GM12891 (cell line): ENCODE measurements at regions not wholly inside any gene's neighbourhood (a gene's known extent, or its start where the extent isn't known, plus 50 kb on each side); places are given as distances from the start of the nearest gene placed in this dataset.

Experiments
- DNase-seq: peaks from one replicate; pipeline ENCODE4 v3.0.0; 2011; ENCODE audit warnings: low spot score; ENCODE audit not compliant: insufficient read length
- FAIRE-seq: peaks from 2 replicates; lab custom pipeline; 2011; peaks lifted over from hg19 to GRCh38; lab: Jason Lieb, UNC
- PAX5 ChIP-seq: IDR thresholded peaks from 2 replicates; pipeline ENCODE4 v1.6.1; 2011; ENCODE audit warnings: low read length, moderate library complexity, mild to moderate bottlenecking; ENCODE audit not compliant: insufficient read depth, severe bottlenecking
- POLR2A ChIP-seq: IDR thresholded peaks from 2 replicates; pipeline ENCODE4 v1.6.1; 2011; ENCODE audit warnings: low read depth, low read length, control low read depth
- POLR2AphosphoS5 ChIP-seq: IDR thresholded peaks from 2 replicates; pipeline ENCODE4 v1.6.1; 2011; ENCODE audit warnings: low read depth, low read length, control low read depth
- POU2F2 ChIP-seq: IDR thresholded peaks from 2 replicates; pipeline ENCODE4 v1.6.1; 2011; ENCODE audit warnings: low read depth, mild to moderate bottlenecking, control low read depth, low read length, moderate library complexity
- SPI1 ChIP-seq: IDR thresholded peaks from 2 replicates; pipeline ENCODE4 v1.6.1; 2011; ENCODE audit warnings: low read depth, low read length, control low read depth
- TAF1 ChIP-seq: IDR thresholded peaks from 2 replicates; pipeline ENCODE4 v1.6.1; 2011; ENCODE audit warnings: low read depth, low read length, control low read depth

DNA sequence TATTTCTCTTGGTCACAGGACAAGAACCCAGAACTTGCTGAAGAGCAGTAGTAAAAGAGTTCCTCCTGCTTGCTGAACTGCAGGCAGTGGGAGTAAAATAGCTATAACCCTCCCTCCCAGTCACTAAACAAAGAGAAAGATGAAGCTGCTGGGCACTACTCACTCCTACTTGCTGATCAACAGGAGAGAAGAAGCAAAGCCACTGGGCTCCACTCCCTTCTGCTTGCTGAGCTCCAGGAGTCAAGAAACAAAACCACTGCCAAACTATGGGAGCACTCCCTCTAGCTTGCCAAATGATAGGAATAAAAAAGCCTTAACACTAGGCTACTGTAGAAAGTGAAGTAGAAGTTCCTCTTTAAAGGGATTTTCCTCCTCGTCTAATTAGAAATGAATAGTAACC is 155.3 kb downstream of the RASSF9 start:
- DNase-seq (no peak), FAIRE-seq (no peak)
- TF ChIP-seq TAF1 (no peak), POLR2A (no peak), POLR2AphosphoS5 (no peak), PAX5 (no peak), POU2F2 (no peak), SPI1 (no peak)

- TF ChIP-seq POLR2AphosphoS5 (no peak), TAF1 (no peak), PAX5 (no peak), POU2F2 (no peak), SPI1 (no peak), POLR2A (no peak)
- FAIRE-seq (no peak), DNase-seq (no peak)
Measured at GRCh38 chr12:85681333-85681732, 154.9 kb downstream of the RASSF9 start.

DNA sequence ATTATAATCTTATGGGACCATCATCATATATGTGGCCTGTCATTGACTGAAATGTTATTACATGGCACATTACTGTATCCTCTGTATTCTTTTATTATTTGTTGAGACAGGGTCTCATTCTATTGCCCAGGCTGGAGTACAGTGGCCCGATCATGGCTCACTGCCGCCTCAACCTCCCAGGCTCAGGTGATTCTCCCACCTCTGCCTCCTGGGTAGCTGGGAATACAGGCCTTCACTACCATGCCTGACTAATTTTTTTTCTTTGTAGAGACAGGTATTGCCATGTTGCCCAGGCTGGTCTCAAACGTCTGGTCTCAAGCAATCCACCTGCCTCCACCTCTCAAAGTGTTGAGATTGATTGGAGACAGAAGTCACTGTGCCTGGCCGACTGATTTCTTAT is 153.2 kb downstream of the RASSF9 start:
- DNase-seq (no peak), FAIRE-seq (no peak)
- no peak for TF ChIP-seq POLR2AphosphoS5
- TF ChIP-seq SPI1: no peak
- no peak for TF ChIP-seq TAF1
- no peak for TF ChIP-seq POLR2A
- no peak for TF ChIP-seq POU2F2

DNA sequence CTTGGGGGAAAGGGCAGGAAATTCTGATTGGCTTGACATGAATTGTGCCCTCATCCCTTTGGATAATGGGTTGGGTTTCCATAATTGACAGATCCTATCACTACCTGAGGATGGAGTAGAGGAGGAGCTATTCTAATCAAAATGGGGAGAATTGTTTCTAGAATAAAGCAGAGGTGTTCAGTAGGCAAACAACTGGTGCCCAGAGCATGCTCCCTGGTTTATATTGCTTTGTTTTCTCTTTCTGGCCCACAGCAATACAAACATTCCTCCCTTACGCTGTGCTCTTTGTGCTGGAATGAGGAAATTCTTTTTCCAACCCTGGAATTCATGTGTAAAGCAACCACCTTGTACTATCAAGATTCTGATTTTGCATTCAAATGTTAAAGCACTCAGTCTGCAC is 147.4 kb downstream of the RASSF9 start:
- TF ChIP-seq POLR2A (no peak), POU2F2 (no peak), SPI1 (no peak), TAF1 (no peak), POLR2AphosphoS5 (no peak), PAX5 (no peak)
- no peak for FAIRE-seq

DNA sequence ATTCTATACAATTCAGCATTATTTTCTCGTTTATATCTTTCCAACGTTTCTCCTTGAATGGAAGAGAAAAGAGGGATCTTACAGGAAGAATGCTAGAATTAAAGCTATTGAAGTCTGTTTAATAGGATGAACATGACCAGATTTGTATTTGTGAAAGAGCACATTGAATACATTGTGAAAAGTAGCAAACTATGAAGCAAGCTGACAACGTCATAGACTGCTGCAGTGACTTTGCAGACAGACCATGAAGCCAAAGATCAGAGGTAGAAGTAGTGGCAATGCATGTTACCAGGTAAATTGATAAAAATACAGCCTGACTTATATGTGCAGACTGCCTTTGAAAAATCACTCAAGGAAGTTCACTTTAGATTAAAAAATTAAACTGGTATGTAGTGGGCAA is 146.1 kb downstream of the RASSF9 start:
- TF ChIP-seq POLR2A (no peak), POU2F2 (no peak), TAF1 (no peak), POLR2AphosphoS5 (no peak), SPI1 (no peak), PAX5 (no peak)
- FAIRE-seq (no peak), DNase-seq (no peak)

More for the DNA sequence above, 147.4 kb downstream of the RASSF9 start:
- no peak for DNase-seq

- no peak for DNase-seq
- no peak for TF ChIP-seq POLR2A
- TF ChIP-seq POLR2AphosphoS5: no peak
- TF ChIP-seq SPI1: no peak
- TF ChIP-seq PAX5: no peak
- no peak for TF ChIP-seq POU2F2
- TF ChIP-seq TAF1: no peak
- no peak for FAIRE-seq
Measured at GRCh38 chr12:85693093-85693665, 143.0 kb downstream of the RASSF9 start.

DNA sequence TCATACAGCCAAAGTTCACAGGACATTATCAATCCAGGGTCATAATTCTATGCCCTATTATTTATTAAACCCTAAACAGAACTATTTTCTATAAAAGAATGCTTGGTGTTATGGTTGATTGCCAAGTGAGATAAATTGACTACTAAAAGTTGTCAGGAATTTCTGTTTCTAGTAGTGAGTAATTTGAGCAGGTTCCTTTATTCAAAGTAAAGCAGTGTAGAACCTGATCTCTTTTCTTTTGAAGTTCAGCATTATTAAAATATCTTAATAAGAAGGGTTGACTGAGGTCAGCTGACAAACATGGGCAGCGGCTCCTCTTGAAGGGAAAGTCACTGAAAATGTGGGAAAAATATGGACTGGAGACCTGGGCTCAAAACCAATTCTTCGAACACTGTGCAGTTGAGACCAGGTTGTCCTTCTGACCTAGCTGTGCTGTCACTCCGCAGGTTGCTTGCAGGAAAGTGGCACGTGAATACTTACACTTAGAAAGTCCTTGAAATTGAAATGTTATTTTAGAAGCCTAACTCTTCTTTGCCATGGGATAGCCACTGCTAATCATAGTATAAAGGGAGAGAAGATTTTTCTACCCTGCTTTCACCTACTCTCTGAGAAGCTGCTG is 141.0 kb downstream of the RASSF9 start:
- FAIRE-seq: no peak
- no peak for DNase-seq

GRCh38 chr12:85697003-85697402 is 139.2 kb downstream of the RASSF9 start:
- FAIRE-seq: no peak
- no peak for DNase-seq
- TF ChIP-seq SPI1: no peak
- TF ChIP-seq POLR2A: no peak
- TF ChIP-seq POU2F2: no peak
- TF ChIP-seq TAF1: no peak
- TF ChIP-seq POLR2AphosphoS5: no peak
- TF ChIP-seq PAX5: no peak

More for the DNA sequence above, 141.0 kb downstream of the RASSF9 start:
- TF ChIP-seq SPI1 (no peak), POLR2A (no peak), PAX5 (no peak), POU2F2 (no peak), POLR2AphosphoS5 (no peak), TAF1 (no peak)

GRCh38 chr12:85698937-85699336 is 137.3 kb downstream of the RASSF9 start:
- TF ChIP-seq SPI1: no peak
- TF ChIP-seq POLR2A: no peak
- TF ChIP-seq PAX5: no peak
- TF ChIP-seq POLR2AphosphoS5: no peak
- TF ChIP-seq POU2F2: no peak
- no peak for TF ChIP-seq TAF1
- DNase-seq (no peak), FAIRE-seq (no peak)

GRCh38 chr12:85708775-85709174 is 127.4 kb downstream of the RASSF9 start:
- DNase-seq: no peak
- no peak for TF ChIP-seq POU2F2
- TF ChIP-seq SPI1: no peak
- no peak for TF ChIP-seq PAX5
- no peak for TF ChIP-seq TAF1
- TF ChIP-seq POLR2A: no peak
- no peak for TF ChIP-seq POLR2AphosphoS5
- FAIRE-seq: no peak
